ENCODE measurements at regions not wholly inside any gene's neighbourhood (a gene's known extent, or its start where the extent isn't known, plus 50 kb on each side); places are given as distances from the start of the nearest gene placed in this dataset.
"Not testable (repeated sequence)": the region's sequence is repeated elsewhere in the genome, so short reads cannot be mapped to it uniquely, and the experiment has no call there.

GRCh38 chr9:62526306-62526705 is 1336.5 kb downstream of the SPATA31A7 start:
- DNase-seq (ENCODE audit: low spot score), result not testable (repeated sequence)

DNA sequence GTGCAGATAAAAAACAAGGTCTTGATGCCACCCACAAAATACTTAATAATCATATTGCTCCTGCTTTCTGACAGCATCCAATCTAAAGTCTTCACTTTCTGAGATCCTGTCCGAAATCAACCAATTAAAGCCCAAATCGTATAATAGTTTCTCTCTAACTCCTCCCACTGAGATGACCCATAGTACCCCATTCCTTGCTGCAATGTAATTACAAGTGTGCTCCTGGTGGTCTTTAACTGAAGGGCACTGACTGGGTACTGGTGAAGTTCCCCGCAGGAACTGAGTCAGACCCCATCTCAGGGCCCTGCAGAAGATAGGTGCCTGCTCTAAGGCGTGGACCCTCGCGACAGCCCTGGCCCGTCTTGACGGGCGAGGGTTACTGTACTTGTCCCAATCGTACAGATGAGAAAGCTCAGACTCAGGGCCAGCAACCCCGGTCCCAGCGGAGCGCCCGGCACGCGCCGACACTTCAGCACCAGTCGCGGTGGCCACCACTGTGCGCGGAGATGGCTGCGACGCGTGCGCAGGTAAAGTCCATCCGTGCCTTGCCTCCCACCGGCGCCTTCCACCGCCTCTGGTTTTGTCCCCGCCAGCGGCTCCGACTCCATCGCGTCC is 1342.4 kb downstream of the SPATA31A7 start:
- not testable (repeated sequence) for DNase-seq (ENCODE audit: low spot score)

GRCh38 chr9:62532777-62533173 is 1342.9 kb downstream of the SPATA31A7 start:
- DNase-seq (ENCODE audit: low spot score), result peak; percentile 7

- not testable (repeated sequence) for DNase-seq (ENCODE audit: low spot score)
These were observed 1360.7 kb downstream of the SPATA31A7 start for GRCh38 chr9:62550539-62550938.

- DNase-seq (ENCODE audit: low spot score), result not testable (repeated sequence)
These were observed 1370.8 kb downstream of the SPATA31A7 start for GRCh38 chr9:62560603-62561002.

DNA sequence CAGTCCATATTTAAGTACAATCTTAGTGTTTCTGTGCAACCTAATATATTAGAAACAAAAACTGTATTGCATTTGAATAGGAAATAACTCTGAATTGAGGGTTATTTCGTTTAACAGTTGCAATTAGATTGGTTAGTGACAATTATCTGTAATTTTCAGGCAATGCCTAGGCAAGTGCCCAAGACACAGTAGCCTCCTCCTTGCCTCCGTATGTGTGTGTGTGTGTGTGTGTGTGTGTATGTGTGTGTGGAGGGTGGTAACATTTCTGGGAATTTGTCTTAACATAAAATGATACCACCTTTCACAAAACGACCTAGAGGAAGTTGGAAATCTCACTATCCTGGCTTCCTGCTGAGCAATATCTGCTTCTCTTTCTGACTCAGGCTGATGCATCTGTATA is 1375.3 kb downstream of the SPATA31A7 start:
- peak; percentile 57 for DNase-seq (ENCODE audit: low spot score)

GRCh38 chr9:62566430-62566829 is 1376.6 kb downstream of the SPATA31A7 start:
- DNase-seq (ENCODE audit: low spot score), result not testable (repeated sequence)

GRCh38 chr9:62597128-62597527 is 1407.3 kb downstream of the SPATA31A7 start:
- DNase-seq (ENCODE audit: low spot score), result not testable (repeated sequence)

Data from activated CD4-positive, alpha-beta T cell treated with anti-CD3 and anti-CD28 coated beads, Interleukin-2, Interleukin-4, amounts not matched to agents 100 ng/mL and 50 ng/mL, durations not matched to agents 16 hours and 8 hours (primary cell).